Glomerular visceral epithelial cell (primary cell): ENCODE measurements at regions not wholly inside any gene's neighbourhood (a gene's known extent, or its start where the extent isn't known, plus 50 kb on each side); places are given as distances from the start of the nearest gene placed in this dataset.
"Not testable (repeated sequence)": the region's sequence is repeated elsewhere in the genome, so short reads cannot be mapped to it uniquely, and the experiment has no call there.

Experiments
- DNase-seq: peaks from one replicate; pipeline ENCODE4 v3.0.0-alpha.2; 2016; ENCODE audit errors: extremely low spot score

DNA sequence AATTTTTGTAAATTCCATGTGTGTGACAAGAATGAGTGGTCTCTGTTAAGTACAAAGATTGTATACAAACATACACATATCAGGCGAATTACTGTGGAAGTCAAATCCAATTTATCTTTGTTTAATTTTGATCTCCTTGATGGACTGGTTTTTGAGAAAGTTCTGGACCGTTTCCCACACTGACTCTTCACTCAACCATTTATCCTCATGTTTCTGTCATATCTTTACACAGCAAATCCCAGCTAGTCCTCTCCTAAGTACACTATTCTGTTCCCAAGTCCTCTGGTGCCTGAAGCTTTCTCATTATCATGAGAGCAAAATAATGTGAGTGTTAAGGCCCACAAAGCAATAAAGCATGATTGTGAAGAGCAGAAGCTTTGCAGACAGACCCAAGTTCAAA, 189.9 kb downstream of the WNT5A start:
- no peak for DNase-seq

DNA sequence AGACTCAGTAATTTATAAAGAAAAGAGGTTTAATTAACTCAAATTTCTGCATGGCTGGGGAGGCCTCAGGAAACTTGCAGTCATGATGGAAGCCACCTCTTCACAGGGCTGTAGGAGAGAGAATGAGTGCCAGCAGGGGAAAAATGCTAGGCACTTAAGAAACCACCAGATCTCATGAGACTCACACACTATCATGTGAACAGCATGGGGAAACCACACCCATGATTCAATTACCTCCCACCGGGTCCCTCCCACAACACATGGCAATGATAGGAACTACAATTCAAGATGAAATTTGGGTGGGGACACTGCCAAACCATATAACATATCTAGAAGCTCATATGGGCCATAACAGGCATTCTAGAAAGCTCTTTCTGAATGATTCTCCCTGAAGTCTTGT, 190.3 kb downstream of the WNT5A start:
- DNase-seq = no peak

DNA sequence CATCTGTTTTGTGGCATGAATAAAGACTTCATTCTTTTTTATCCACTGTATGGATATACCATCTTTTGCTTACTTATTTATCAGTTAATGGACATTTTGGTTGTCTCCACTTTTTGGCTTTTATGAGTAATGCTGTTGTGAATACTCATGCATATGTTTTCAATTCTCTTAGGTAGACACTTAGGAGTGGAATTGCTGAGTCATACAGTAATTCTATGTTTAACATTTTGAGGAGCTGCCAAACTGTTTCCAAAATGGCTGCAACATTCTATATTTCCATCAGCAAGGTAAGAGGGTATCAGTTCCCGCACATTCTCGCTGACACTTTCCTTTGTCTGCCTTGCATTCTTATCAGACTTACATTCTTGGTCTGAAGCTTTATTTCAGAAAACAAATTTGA, 191.1 kb downstream of the WNT5A start:
- no peak for DNase-seq

DNA sequence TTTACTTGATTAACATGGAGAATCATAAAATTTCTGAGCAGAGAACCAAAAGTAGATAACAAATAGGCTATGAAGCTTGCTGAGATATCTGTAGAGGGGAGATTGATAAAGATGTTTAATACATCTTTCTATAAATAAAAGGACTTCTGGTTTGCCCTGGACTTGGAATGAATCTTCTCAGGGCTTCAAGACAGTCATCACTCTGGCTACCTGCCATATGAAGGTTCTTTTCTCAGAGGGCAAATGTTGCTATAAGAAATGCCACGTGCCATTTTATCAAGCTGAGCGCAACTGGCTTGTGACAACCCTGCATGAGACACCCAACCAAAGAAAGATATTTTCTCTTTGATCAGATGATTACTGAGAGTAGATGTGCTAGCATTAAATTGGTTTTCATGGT, 192.5 kb downstream of the WNT5A start:
- no peak for DNase-seq

DNA sequence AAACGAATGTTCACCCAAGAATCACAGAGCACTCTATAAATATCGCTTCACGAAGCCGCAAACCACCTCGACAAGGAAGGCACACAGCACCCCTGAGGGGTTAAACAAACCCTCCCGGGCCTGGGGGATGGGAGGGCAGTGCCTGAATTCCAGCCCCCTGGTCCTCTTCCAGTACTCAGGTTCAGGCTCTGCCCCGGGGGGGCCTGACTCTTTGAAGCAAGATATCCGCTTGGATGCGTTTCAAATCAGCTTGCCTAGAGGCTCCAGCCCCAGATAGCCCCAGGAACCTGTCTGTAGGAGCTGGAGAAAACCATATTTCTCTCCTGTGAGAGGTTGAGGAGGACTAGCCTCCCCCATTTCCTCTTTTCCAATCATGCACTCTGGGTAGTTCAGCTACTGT, 194.7 kb downstream of the WNT5A start:
- no peak for DNase-seq

DNA sequence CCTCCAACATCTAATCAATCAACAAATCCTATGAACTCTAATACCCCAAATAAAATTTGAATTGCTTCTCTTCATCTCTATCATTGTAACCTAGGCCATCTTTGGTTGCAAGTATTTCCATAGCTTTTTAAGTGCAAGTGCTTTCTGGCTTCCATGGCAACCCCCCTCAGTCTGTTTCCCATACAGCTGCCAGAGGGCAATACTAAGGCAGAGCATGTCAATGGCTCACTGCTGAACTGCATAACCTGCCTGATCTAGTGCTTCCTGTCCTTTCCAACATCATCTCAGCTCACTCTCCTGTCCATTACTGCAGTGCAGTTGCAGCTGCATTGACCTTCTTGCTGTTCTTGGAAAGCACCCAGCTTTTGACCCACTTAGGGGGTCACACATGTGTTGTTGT, 198.4 kb downstream of the WNT5A start:
- no peak for DNase-seq

DNA sequence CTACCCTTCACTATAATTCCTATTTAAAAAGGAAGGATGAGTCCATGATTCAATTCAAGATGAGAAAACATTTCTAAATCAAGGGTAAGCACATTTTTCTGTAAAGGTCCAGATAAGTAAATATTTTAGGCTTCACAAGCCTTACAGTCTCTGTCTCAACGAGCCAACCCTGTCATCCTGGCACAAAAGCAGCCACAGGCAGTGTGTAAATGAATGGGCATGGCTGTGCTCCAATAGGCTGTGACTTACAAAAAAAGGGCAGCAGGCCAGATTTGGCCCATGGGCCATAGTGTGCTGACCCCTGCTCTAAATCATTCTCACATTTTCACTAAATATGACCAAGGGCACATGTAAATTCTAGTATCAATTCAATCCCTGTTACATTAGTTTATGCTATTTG, 200.4 kb downstream of the WNT5A start:
- DNase-seq = no peak

DNA sequence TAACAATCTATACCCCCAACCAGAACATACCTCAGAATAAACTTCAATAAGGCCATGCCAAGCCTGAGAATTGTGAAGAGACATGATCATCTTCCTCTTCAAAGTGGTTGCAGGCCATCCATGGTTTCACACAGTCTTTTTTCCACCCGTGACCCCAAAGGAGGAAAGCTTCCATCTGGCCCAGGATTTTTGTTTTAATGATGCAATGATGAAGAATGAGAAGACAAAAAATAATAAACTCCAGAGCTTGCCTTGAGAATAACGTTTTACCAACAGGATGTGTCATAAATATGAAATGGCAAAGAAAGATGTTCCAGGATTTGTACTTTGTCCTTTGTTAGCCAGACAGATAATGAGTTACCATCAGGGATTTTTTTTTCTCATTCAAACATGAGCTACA, 201.9 kb downstream of the WNT5A start:
- no peak for DNase-seq

DNA sequence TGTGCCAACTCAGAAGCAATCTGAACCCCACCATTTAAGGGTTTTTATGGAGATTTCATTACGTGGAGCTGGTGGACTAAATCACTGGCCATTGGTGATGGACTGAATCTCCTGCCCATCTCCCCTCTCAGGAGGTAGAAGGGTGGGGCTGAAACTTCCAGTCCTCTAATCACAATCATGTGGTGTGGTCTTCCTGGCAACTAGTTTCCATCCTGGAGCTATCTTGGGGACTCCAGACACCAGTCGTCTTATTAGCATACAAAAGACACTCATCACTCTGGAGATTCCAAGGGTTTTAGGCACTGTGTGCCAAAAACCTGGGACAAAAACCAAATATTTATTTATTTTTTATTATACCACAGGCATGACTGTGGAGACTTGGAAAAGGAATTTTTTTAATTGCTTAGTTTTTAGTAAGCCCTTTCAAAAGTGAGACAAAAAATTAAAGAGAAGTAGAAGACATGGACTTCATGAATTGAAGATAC, 203.6 kb downstream of the WNT5A start:
- no peak for DNase-seq

DNA sequence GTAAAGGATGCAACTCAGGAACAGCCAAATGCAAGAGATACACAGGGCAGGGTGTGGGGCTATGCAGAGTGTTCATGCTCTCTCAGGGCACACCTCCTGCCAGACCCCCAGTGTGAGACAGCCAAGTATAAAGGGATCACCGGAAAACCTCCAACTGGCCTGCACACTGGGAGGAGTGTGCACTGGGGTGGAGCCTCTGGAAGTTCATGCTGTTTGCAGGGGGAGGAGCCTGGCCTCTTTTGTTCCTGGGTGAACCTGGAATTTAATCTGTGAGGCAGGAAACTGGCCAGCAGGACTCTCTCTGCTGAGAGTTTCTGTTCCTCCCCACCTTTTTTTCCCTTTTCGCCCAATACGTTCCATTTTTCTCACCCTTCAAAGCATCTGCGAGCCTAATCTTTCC, 204.1 kb downstream of the WNT5A start:
- no peak for DNase-seq

DNA sequence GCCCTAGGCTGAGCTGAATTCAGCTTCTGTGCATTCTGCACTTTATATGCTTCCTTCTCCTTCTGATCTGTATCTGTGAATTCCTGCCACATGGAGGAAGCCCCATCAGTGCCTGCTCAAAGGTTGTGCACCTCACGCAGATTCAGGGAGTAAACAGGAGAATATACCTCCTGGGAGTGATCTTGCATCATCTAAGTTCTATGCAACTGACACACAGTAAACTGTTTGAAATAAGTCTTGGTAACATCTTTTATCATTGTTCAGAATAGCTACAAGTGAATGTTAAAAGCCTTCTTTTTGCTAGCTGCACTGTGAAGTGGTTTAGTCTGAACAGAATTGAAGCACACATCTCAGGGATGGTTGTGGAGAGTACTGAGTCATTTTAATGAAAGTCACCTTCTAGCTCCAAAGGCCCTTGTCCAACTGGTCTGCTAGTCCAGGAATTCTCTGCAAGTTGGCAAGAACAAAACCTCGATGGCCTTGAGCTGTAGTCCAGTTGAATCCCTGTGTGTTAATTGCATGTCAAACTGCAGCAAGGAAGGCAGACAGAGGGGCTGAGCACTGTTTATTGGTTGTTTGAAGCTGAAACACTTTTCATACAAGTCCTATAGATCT, 215.0 kb downstream of the WNT5A start:
- DNase-seq = no peak

DNA sequence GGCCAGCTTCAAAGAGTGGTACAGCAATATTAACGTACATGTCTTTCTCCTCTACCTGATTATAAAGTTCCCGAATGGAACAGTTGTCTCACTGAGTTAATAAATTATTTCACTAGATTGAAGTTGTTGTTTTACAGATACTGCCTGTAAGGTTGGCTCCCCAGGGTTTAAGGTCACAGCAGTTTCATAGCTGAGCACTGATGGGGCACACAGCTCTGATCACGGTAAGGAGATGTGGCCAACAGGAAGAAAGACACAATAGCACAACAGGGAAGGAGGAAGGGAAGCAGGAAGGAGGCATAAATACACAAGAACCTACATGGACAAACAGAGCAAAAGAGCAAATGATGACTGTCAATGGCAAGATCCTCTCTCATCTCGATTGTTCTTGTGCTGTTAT, 215.6 kb downstream of the WNT5A start:
- no peak for DNase-seq

DNA sequence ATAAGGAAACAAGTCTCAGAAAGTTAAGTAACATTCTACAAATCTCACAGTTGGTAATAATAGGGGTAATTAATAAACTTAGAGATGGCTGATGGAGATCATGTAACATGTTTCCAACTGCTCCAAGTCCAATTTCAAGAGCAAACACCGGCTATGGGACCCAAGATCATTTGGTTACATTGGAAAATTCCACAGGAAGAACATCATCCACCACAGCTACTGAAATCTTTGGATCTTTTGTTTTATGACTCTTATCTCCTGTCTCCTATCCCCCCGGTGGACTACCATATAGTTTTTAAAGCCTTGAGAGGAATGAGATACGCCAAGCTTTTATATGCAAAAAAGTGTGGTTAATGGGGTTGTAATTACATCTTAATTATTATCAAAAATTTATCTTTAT, 216.1 kb downstream of the WNT5A start:
- peak; percentile 21 for DNase-seq

DNA sequence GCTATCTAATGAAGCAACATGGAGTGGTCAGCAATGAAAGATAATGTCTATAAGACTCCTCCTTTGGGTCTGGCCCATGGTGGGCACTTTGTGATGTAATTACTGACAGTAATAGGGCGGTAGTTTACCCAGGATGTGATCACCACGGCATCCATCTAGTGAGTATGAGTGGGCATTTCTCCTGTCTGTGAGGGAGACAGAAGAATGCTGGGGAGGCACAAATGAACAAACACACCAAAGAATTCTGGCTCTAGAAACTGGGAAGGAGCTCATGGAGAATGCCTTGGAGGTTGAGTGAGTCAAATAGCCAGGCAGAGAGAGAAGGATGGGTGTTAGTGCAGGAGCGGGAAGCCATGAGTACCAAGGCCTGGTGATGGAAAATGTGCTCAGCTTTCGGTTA, 217.5 kb downstream of the WNT5A start:
- DNase-seq = no peak

DNA sequence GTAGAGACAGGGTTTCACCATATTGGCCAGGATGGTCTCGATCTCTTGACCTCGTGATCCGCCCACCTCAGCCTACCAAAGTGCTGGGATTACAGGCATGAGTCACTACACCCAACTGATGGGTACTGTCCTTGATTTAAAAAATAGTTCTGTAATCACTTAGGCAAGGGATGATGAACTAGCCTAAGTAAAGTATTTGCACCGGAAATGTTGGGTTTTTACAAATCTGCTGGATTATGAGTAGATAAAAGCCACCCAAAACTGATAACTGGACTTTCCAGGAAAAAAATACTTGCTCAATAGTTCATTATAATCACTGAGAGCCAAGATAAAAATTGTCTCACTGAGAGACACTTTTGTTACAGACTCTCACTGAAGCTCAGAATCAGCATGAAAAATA, 218.0 kb downstream of the WNT5A start:
- no peak for DNase-seq

DNA sequence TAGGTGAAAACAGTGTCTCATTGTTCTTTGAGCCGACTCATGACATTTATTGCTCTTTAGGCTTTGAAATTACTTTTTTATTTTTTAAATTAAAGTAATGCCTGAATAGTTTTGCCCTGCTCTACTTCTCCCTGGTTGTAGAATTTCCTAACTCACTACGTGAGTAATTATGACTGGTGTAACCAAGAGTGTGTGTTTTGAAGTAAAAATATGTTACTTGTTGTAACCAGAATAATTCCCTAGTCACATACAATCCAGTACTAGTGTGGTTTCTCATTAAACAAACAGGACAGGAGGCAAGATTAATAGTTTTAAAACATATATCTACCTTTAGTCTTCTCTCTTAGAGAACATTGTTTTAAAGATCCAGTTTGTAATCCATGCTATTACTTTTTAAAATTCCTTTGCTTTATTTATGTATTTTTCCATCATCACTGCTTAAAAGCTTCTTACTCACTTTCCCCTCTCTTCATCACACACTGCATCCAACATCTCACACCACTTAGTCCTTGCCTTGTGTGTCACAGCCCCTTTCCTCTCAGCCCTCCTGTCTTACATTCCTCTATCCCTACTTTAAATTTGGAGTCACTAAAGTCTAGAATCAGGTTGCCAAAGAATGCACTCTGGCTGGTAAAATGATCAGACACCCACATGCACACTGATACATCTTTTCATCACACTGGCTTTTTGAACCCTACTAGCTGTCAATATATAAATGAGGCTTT, 219.7 kb downstream of the WNT5A start:
- DNase-seq = peak; percentile 18

DNA sequence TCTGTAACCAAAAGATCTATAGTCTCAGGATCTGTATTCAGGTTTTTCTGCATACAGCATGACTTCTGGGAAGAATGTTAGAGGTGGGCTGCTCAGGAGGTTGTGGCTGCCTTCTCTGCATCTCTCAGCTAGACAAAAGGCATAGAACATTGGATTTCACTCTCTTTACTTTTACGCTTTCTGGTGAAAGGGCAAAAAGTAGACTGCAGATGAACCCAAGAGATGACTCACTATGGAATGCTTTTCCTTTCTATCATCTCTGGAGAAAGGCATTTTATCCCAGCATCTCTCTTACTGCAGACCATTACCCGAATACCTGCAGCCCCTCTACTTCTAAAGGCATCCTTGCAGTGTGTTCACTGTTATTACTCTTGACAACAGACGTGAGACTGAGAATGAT, 222.2 kb downstream of the WNT5A start:
- no peak for DNase-seq

DNA sequence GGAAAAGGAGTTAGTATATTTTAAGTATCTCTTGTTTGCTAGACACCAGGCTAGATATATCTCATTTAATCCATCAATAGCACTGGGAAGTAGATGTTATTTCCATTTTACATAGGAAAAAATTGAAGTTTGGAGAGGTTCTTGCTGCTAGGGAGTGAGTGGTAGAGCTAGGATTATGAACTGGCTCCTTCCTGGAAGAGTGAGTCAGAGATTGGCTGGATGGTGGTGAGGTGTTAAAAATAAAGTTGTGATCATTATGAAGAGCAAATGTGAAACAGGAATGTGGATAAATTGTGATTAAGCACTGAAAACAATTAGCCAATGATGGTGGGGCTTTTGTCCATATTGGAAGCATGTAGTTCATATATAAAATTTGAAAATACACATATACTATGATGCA, 234.2 kb downstream of the WNT5A start:
- DNase-seq = no peak

DNA sequence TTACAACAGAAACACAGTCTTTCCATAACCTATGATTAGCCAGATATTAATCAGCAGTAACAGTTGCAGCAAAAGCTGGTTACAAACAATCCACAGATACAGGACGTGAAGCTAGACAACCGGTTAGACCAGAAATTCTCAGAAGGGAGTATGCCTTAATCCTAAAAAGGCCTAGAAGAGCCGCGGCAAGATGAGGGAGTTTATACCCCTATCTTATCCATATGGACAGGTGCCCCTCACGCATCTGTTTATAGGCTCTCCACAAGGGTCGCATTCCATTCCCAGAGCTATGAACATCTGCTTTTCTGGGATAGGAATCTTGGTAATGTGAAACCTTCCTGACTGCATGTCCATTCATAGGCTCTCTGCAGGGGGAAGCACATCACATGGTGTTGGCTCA, 237.9 kb downstream of the WNT5A start:
- not testable (repeated sequence) for DNase-seq

DNA sequence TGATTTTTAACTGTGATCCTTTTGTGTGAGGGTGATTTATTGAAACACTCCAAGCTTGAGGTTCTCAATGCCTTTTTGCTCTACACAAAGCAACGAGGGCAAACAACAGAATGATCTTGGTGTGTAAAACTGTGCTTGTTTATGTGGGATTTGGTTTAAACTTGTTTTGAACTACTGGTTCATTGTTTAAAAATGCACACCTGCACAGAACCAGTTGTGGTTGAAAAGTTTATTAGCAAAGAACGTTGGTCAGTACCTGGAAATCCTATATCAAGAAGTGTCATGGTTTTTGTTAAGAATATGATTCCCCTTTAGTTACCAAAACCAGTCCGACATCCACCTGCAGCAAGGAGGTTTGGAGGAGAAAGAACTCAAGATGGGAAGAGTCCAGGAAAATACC, 239.4 kb downstream of the WNT5A start:
- DNase-seq = no peak

DNA sequence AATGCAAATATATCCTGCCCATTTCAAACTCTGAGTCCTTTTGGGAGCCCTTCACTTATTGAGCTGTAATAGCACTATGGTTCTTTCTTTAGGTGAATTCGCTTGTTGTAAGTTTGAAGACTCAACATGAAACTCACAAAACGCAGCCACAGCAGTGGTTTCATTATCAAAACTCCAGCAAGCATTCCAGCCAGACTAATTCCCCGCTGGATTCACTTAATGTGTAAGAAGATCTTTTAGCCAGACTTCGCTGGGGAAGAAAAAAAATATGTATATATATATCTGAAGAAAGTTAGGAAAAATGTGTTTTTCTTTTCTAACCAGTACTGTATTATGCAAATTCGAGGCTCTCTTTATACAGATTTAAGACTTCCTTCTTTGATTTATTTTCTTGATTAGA, 241.1 kb downstream of the WNT5A start:
- no peak for DNase-seq

DNA sequence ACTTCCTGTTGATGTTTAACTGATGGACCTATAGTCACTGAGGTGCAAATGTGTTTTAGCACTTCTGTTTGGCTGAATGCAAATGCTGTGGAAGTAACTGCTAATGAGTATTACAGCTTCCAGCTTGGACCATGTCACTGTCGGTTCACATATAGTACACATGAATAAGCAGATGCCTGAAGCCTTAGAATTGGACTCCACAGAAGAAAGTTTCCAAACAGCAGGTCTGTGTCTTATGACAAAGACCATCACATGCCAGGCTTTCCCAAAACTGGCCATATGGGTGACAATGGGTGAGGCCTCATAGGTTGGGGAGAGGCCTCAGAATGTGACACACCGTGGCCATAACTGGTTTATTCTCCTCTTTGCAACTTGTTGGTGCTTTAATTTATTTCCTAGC, 241.8 kb downstream of the WNT5A start:
- DNase-seq = no peak

DNA sequence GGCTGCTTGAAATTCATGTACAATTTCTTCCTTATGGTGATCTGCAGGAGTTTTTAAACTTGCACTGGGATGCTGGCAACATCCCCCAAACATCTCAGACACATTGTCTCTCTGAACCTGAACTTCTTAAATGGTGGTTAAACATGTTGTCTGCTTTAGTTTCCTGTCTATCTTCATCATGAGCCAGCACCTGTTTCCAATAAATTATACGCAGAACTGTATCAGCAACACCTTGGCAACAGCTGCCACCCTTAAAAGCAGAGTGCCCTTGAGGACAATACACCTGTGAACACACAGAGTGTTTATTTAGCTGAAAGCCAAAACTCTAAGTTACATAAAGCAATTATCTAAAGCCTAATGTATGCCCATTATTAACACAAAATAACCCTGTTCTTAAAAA, 242.9 kb downstream of the WNT5A start:
- no peak for DNase-seq

DNA sequence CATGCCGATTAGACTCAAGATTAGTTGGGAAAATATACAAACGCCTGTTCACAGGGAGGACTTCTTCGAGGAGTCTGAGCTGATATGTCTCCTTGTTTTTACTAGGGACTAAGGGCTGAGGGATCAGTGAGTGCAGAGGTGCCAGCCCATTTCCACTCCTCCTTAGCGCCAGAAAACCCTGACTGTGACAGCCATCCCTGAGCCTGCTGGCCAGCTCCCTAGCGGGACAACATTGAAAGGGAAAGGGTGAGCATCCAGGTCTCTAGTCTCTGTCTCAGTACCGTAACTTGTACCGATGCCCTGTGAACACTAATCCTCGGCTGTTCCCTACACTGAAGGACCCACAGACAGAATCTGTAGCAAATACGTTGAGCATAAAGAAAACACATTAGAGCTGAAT, 243.4 kb downstream of the WNT5A start:
- no peak for DNase-seq
